ENCODE measurements at regions not wholly inside any gene's neighbourhood (a gene's known extent, or its start where the extent isn't known, plus 50 kb on each side); places are given as distances from the start of the nearest gene placed in this dataset.

- ATAC-seq (no peak), DNase-seq (ENCODE audit: missing footprints) (no peak)
- intact Hi-C loops (cut with DNase I), result no loop called here
Observed at GRCh38 chr16:5865236-5865635, 767.6 kb upstream of the EEF2KMT start.

GRCh38 chr16:5863071-5863606, 765.5 kb upstream of the EEF2KMT start:
- no peak for ATAC-seq
- intact Hi-C loops (cut with DNase I), result no loop called here
- no peak for DNase-seq (ENCODE audit: missing footprints)

DNA sequence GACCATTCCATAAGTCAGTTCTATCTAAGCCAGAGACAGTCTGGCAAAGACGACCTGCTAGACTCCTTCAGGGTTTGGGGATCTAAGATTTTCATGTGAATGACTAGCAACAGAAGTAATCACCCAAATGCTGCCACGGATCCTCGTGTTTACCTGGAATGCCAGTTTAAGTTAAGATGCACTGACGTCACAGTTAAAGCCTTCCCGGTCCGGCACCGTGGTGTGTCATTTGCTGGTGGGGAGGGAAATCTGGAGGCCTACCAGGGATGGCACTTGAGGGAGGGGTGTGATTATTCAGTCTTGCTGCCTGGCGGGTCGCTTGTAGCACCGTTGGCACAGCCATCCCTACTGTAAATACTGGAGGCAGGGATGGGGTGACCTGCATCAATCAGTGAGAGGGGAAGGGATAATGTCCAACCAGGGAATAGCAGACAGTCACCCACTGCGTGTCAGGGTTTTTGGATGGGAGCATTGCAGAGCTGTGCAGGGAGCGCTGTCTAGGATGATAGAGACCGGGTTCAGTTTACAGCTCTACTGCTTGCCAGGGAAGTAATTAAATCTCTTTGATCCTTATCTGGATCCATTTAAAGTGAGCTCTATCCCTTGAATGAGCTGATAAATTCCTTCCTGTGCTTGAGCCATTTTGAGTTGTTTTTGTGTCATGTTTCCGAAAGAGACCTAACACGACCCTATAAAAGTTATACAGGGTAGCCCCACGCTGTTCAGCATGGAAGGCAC, 764.7 kb upstream of the EEF2KMT start:
- DNase-seq (ENCODE audit: missing footprints), result no peak
- ATAC-seq, result no peak
- intact Hi-C loops (cut with DNase I), result no loop called here

DNA sequence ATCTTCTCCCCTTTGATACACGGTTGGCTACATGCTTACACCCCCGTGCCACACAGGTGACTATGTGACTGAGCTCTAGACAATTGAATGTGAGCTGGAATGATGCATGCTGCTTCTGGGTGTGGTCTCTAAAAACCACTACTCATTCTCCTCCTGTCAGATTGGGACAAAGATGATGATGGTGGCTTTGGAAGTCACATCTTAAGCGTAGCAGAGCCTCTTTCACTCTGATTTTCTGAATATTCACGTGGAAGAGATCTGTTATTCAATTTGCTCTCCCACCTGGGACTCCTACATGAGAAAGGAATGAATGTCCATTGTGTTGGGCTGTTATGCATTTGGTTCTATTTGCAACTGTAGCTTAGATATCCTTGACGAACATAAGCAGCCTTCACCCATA, 763.6 kb upstream of the EEF2KMT start:
- ATAC-seq (no peak), DNase-seq (ENCODE audit: missing footprints) (no peak)
- intact Hi-C loops (cut with DNase I), result no loop called here

GRCh38 chr16:5858180-5858579, 760.6 kb upstream of the EEF2KMT start:
- DNase-seq (ENCODE audit: missing footprints) (no peak), ATAC-seq (no peak)
- intact Hi-C loops (cut with DNase I), result no loop called here

DNA sequence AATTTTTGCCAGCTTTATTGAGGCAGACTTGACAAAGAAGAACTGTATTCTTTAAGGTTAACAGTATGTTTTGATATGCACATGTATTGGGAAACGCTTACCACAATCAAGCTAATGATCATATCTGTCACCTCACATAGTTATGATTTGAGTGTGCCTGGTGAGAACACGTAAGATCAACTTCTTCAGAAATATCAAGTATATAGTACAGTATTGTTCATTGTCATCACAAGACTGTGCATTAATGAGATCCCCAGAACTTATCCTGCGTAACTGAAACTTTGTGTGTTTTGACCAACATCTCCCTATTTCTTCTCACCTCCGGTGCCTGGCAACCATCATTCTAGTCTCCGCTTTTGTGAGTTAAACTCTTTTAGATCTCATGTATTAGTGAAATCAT, 756.4 kb upstream of the EEF2KMT start:
- DNase-seq (ENCODE audit: missing footprints) (no peak), ATAC-seq (no peak)
- intact Hi-C loops (cut with DNase I), result no loop called here

GRCh38 chr16:5852151-5852550, 754.6 kb upstream of the EEF2KMT start:
- no peak for ATAC-seq
- intact Hi-C loops (cut with DNase I), result no loop called here
- DNase-seq (ENCODE audit: missing footprints), result no peak

- intact Hi-C loops (cut with DNase I), result no loop called here
- DNase-seq (ENCODE audit: missing footprints) (no peak), ATAC-seq (no peak)
Observed at GRCh38 chr16:5851393-5851982, 753.9 kb upstream of the EEF2KMT start.

DNA sequence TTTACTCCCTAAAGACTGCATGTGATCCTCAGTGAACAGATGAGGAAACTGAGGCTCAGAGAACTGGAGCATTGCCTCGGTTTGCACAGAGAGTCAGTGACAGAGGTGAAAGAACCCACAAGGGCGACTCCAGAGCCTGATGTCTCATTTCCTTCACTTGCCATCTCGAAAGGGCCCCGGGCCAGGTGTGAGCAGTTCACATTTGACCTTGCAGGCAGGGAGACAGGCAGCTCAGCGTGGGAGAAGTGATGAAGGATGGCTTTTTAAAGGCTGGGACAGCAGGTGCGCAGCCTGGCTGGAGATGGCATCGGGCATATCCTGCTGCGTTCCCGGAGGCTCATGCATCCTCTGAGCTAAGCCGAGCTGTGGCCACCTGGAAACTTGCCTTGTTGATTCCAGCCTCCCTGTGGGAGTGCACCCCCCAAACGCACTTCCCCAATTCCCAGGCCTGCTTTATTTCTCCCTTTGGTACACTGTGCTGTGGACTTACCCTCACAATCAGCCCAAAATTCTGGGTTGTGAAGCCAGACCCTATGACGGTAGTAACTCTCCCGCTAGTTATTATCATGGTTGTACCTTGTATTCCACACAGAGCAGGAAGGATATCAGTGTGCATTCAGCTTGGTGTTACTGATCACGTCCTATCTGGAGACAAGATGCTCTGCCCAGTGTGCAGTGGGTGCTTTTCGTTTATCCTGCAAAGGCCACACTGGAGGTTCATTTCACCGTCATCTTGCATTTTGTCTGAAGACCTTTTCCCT, 753.2 kb upstream of the EEF2KMT start:
- no peak for ATAC-seq
- no peak for DNase-seq (ENCODE audit: missing footprints)
- intact Hi-C loops (cut with DNase I), result no loop called here

GRCh38 chr16:5845046-5845445, 747.5 kb upstream of the EEF2KMT start:
- ATAC-seq, result no peak
- no peak for DNase-seq (ENCODE audit: missing footprints)
- intact Hi-C loops (cut with DNase I), result no loop called here

DNA sequence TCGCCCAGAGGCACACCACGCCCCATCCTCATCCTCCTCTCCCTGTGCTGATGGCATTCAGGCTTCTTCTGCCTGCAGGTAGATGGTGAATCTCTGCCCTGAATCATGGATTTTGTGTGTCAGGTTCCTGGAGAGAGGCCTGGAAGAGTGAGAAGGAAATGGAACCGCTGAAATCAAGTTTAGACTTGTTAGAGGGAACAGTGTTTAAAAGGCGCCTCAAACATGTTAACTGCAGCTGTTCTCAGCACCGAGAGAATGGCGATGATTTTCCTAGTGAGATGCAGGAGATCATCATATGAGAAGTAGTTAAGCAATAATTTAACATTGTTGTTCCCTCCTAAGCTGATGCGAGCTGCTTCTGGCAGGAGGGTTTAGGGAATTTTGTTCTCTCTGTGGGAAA, 744.4 kb upstream of the EEF2KMT start:
- intact Hi-C loops (cut with DNase I), result no loop called here
- no peak for DNase-seq (ENCODE audit: missing footprints)
- ATAC-seq, result no peak

GRCh38 chr16:5838725-5839124, 741.1 kb upstream of the EEF2KMT start:
- intact Hi-C loops (cut with DNase I), result no loop called here
- ATAC-seq (no peak), DNase-seq (ENCODE audit: missing footprints) (no peak)

DNA sequence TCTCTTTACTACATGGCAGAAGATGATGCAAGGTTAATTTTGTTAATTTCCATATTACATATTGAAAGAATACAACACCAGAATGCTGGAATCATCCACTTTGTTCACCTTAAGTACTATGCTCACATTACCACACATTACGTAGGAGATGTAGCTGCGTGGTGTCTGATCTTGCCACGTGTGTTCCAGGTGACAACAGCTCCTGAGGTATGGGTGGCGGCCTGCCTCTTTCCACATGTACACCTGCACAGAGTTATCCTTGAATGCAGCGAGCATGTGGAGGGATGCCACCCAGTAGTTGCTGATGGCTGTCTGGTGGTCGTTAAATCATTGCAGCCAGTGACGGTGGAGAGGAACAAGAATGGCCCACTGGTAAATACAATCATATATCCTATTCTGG, 740.5 kb upstream of the EEF2KMT start:
- ATAC-seq, result no peak
- DNase-seq (ENCODE audit: missing footprints), result no peak
- intact Hi-C loops (cut with DNase I), result no loop called here

GRCh38 chr16:5837007-5837670, 739.5 kb upstream of the EEF2KMT start:
- ATAC-seq, result no peak

GRCh38 chr16:5835876-5836275, 738.3 kb upstream of the EEF2KMT start:
- intact Hi-C loops (cut with DNase I), result no loop called here
- DNase-seq (ENCODE audit: missing footprints) (no peak), ATAC-seq (no peak)

More at GRCh38 chr16:5837007-5837670, 739.5 kb upstream of the EEF2KMT start:
- intact Hi-C loops (cut with DNase I), result no loop called here
- no peak for DNase-seq (ENCODE audit: missing footprints)

DNA sequence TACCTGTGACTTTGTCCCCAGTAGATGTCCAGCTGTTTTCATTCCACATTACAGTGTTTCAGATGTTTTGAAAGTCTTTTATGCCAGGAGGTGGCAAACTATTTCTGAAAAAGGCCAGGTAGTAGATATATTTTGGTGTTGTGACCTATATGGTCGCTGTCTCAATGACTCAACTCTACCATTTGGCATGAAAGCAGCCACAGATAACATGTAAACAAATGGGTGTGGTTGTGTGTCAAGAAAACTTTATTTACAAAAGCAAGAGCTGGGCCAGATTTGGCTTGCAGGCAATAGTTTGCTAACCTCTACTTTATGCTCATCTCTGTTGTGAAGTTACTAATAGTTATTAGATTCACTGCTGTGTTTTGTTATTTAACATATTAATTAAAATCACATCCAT, 728.7 kb upstream of the EEF2KMT start:
- intact Hi-C loops (cut with DNase I), result no loop called here
- no peak for ATAC-seq
- DNase-seq (ENCODE audit: missing footprints), result no peak

GRCh38 chr16:5820472-5820871, 722.9 kb upstream of the EEF2KMT start:
- DNase-seq (ENCODE audit: missing footprints), result no peak
- ATAC-seq, result no peak
- intact Hi-C loops (cut with DNase I), result no loop called here

GRCh38 chr16:5815570-5816237, 718.1 kb upstream of the EEF2KMT start:
- DNase-seq (ENCODE audit: missing footprints) (no peak), ATAC-seq (no peak)
- intact Hi-C loops (cut with DNase I), result no loop called here

DNA sequence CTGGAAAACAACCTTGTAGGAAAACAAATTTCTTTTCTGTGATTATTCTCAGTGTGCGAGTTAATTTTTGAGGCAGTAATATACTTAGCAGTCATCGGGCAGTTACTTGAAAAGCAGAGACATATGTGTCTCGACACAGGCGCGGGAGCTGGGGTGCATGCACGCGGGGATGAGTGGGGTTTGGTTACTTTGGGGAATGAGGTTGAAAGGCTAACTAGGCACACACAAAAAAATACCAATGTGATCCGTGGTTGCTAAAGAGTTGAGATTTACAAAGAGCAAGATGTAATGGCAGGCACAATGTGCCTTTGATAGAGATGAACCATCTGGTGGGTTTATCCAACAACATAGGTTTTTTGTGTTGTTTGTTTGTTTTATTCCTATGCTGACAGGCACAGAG, 703.8 kb upstream of the EEF2KMT start:
- intact Hi-C loops (cut with DNase I), result no loop called here
- ATAC-seq, result no peak
- no peak for DNase-seq (ENCODE audit: missing footprints)
